GM12873 (cell line): ENCODE measurements at regions not wholly inside any gene's neighbourhood (a gene's known extent, or its start where the extent isn't known, plus 50 kb on each side); places are given as distances from the start of the nearest gene placed in this dataset.

Source experiments
- TF ChIP-seq, protein P1 (sequence below): IDR thresholded peaks from 2 replicates; pipeline ENCODE4 v1.5.1; 2012; ENCODE audit warnings: low read depth, mild to moderate bottlenecking, moderate library complexity, low read length, control low read depth; ENCODE audit not compliant: insufficient read depth; ENCODE audit errors: missing control alignments

DNA sequence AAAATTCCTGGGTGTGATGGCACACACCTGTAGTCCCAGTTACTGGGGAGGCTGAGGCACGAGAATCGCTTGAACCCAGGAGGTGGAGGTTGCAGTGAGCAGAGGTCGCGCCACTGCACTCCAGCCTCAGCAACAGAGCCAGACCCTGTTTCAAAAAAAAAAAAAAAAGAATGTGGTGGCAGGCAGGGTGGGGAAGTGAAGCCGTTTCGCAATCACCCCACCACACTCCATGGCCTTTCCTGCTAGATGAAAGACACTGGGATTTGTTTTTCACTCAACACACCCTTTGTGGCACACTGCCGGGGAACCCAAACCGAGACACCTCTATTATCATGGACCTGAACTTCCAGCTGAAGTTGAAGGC is 172.4 kb upstream of the IQSEC1 start:
- TF ChIP-seq, protein P1, sequence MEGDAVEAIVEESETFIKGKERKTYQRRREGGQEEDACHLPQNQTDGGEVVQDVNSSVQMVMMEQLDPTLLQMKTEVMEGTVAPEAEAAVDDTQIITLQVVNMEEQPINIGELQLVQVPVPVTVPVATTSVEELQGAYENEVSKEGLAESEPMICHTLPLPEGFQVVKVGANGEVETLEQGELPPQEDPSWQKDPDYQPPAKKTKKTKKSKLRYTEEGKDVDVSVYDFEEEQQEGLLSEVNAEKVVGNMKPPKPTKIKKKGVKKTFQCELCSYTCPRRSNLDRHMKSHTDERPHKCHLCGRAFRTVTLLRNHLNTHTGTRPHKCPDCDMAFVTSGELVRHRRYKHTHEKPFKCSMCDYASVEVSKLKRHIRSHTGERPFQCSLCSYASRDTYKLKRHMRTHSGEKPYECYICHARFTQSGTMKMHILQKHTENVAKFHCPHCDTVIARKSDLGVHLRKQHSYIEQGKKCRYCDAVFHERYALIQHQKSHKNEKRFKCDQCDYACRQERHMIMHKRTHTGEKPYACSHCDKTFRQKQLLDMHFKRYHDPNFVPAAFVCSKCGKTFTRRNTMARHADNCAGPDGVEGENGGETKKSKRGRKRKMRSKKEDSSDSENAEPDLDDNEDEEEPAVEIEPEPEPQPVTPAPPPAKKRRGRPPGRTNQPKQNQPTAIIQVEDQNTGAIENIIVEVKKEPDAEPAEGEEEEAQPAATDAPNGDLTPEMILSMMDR = no peak

DNA sequence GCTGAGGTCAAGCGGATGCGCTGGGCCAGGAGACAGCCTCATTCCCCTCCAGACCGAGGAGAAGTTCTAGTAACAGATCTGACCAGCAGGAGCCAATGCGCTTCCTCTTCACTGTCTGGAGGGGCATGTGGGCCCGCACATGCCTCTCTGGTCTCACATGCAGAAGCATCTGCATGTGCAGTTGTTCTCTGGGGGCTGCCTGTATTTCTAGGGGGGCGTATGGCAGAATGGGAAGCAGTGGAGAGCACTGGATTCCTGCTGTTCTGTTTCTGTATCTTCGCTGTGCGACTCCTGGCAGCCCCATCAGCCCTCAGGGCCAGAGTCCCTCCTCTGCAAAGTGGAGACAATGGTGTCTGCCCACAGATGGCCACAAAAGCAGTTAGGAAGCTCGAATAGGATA is 170.4 kb upstream of the IQSEC1 start:
- TF ChIP-seq, protein P1 = no peak

DNA sequence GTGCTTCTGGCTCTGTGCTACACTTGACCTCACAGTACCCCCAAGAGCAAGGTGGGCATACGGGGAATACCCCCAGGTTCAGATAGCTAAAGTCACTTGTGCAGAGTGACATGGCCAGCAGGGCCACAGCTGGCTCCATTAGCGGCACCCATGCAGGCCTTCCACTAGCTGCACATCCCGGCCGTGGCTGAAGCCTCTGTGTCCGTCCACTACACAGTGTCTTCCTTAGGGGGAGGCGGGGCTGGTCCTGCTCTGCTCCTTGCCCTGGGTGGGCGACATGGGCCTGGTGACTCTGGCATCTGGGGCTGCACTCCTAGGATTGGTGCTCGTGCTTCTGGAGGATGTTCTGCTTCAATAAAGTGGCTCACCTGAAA is 169.1 kb upstream of the IQSEC1 start:
- TF ChIP-seq, protein P1 = no peak

DNA sequence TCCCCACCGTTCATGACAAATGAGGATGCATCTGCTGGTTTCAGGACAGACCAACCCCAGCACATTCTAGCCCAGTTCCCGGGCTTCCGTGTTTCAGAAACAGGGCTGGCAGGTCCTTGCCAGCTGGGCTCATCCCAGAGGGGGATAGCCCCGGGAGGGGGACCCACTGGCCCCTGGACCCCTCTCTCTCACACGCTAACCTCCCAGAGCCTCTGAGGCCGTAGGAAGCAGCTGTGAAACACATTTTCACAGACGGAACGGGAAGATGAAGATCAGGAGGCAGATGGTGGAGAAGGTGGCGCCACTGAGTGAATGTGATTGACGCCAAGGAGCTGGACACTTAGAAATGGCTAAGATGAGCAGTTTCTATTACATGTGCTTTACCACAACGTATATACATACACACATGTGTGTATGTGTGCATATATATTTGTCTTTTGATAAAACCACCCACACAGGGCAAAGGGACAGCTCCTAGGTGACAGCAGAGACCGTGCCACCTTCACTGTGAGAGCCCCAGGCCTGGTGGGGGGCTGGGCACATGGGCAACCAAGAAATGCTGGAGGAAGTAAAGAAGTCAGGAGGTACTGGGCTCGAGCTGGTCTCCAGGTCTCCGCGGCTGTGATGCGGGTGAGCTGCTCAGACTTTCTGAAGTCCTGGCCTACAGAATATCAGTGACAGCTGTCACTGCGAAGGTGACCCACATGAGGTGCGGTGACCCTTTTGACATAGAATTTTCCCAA is 168.6 kb upstream of the IQSEC1 start:
- TF ChIP-seq, protein P1 = no peak

DNA sequence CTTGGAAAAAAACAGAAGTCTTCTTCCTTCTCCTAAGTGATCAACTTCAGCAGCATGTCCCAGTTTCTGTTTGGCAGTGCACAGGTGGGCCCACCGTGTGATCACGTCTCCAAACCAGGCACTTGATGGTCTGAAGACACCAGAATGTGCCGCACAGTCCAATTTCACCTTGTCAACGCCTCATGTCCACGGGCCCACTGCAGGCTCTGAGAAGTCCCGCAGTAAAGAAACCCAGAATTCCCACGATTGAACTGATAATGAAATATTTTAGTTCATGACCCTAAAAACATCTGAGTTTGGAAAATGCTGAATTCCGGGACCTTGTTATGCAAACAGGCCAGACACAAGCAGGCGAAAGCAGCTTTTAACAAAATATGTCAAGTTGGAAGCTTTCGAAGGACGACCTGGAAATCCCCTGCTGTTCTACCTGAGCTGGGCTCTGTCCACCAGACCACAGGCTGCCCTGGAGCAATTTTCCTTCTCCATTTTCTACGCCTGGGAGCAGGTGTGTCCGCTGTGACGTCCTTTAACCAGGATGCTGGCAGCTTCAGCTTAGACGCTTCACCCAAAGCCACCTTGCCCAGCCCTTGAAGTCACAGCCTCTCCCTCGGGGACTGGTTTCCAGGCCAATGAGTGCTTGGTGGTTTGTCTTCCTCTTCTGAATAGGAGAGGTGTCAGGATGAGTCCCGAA is 167.8 kb upstream of the IQSEC1 start:
- TF ChIP-seq, protein P1 = no peak

DNA sequence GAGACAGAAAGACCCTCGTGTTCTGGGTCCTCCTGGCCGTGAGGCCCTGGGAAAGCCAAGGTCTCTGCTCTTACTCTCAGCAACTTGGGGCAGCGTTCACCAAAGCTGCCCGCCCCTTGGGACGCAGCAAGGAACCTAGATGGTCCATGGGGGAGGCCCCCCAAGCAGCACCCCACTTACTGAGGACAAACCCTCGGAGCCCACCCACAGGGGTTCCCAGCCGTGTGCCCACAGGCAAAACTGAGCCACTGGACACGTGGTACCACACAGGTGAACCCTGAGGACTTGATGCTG is 166.2 kb upstream of the IQSEC1 start:
- TF ChIP-seq, protein P1 = no peak

DNA sequence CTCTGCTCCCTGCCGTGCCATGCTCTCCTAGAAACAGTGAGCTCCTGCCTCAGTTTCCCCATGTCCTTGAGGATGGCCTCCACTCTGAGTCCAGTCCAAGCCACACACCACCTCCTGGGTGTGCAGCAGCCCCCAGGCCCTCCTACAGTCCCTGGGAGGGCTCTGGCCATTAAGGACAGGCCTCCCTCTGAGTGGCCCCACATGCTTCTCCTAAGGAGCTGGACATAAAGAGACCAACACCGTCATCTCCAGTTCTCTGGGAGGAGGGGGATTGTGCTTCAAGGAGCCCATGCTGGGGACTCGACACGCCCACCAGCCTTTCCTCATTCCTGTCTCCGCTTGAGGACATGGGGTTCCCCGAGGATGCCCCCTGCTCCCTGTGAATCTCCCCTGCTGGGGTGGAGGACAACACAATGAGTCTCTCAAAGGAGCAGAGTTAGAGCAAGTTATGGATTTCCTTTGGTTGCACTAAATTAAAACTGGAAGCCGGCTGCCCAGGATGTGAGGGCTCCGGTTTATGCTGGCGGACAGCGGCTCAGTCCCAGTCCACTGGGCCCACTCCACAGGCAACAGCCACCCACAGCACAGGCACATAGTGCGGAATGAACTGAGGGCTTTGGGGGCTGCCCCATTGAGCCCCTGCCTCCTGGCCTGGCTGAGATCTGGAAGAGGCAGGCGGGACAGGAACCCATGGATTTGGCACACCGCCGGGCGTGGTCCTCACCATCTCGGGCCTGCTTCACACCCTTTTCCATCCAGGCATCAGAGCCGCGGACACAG is 165.6 kb upstream of the IQSEC1 start:
- TF ChIP-seq, protein P1 = no peak
